GM12891 (cell line): ENCODE measurements at regions not wholly inside any gene's neighbourhood (a gene's known extent, or its start where the extent isn't known, plus 50 kb on each side); places are given as distances from the start of the nearest gene placed in this dataset.
"Not testable (repeated sequence)": the region's sequence is repeated elsewhere in the genome, so short reads cannot be mapped to it uniquely, and the experiment has no call there.

ENCODE experiments used
- DNase-seq: peaks from one replicate; pipeline ENCODE4 v3.0.0; 2011; ENCODE audit warnings: low spot score; ENCODE audit not compliant: insufficient read length
- FAIRE-seq: peaks from 2 replicates; lab custom pipeline; 2011; peaks lifted over from hg19 to GRCh38; lab: Jason Lieb, UNC
- PAX5 ChIP-seq: IDR thresholded peaks from 2 replicates; pipeline ENCODE4 v1.6.1; 2011; ENCODE audit warnings: low read length, moderate library complexity, mild to moderate bottlenecking; ENCODE audit not compliant: insufficient read depth, severe bottlenecking
- POLR2A ChIP-seq: IDR thresholded peaks from 2 replicates; pipeline ENCODE4 v1.6.1; 2011; ENCODE audit warnings: low read depth, low read length, control low read depth
- POLR2AphosphoS5 ChIP-seq: IDR thresholded peaks from 2 replicates; pipeline ENCODE4 v1.6.1; 2011; ENCODE audit warnings: low read depth, low read length, control low read depth
- POU2F2 ChIP-seq: IDR thresholded peaks from 2 replicates; pipeline ENCODE4 v1.6.1; 2011; ENCODE audit warnings: low read depth, mild to moderate bottlenecking, control low read depth, low read length, moderate library complexity
- SPI1 ChIP-seq: IDR thresholded peaks from 2 replicates; pipeline ENCODE4 v1.6.1; 2011; ENCODE audit warnings: low read depth, low read length, control low read depth
- TAF1 ChIP-seq: IDR thresholded peaks from 2 replicates; pipeline ENCODE4 v1.6.1; 2011; ENCODE audit warnings: low read depth, low read length, control low read depth

DNA sequence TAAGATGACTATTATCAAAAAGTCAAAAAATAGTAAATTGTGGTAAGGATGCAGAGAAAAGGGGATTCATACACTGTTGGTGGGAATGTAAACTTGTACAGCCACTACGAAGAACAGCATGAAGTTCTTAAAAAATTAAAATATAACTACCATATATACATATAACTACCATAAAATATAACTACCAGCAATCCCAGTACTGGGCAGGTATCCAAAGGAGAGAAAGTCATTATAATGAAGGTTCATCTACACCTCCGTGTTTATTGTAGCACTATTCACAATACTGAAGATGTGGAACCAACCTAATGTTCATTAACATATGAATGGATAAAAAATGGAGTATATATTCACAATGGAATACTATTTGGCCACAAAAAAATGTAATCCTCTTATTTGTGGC is 360.9 kb upstream of the CT83 start:
- FAIRE-seq: no peak
- no peak for DNase-seq
- TF ChIP-seq POLR2AphosphoS5: no peak
- no peak for TF ChIP-seq SPI1
- no peak for TF ChIP-seq TAF1
- TF ChIP-seq POLR2A: no peak
- no peak for TF ChIP-seq PAX5
- TF ChIP-seq POU2F2: no peak

DNA sequence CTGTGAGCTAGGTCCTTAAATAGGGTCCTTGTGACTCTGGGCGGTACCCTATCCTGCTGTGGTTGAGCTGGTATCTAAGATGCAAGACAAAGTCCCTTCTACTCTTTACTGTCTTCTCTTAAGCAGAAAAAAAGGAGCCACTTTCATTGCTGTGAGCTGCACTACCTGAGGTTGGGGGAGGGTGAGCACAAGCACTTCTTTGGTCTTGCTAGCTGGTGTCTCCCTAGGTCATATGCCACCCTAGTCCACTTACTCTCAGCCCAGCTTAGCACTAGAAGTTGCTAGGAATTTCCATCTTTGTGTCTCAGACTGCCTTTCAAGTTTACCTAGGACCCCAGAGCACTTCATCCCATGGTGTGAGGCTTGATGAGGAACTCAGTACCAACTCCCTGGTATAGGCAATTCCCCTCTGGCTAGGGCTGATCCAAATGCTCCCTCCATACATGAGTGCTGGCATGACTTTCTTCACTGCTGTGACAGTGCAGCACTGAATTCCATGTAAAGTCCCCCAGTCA is 343.6 kb upstream of the CT83 start:
- DNase-seq (no peak), FAIRE-seq (no peak)
- TF ChIP-seq POLR2AphosphoS5 (no peak), PAX5 (no peak), POLR2A (no peak), TAF1 (no peak), SPI1 (no peak), POU2F2 (no peak)

DNA sequence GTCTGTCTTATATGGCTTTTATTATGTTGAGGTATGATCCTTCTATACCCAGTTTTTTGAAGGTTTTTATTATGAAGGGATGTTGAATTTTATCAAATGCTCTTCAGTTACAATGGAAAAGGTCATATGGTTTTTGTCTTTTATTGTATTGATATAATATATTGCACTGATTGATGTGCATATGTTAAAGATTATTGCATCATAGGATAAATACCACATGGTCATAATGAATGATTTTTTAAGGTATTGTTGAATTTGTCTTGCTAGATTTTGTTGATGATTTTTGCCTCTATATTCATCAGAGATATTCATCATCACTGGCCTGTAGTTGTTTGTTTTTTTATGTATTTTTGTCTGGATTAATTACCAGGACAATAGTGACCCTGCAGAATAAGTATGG is 339.2 kb upstream of the CT83 start:
- DNase-seq (no peak), FAIRE-seq (no peak)
- TF ChIP-seq TAF1: no peak
- TF ChIP-seq PAX5: no peak
- no peak for TF ChIP-seq POLR2A
- TF ChIP-seq POLR2AphosphoS5: no peak
- no peak for TF ChIP-seq SPI1
- no peak for TF ChIP-seq POU2F2

DNA sequence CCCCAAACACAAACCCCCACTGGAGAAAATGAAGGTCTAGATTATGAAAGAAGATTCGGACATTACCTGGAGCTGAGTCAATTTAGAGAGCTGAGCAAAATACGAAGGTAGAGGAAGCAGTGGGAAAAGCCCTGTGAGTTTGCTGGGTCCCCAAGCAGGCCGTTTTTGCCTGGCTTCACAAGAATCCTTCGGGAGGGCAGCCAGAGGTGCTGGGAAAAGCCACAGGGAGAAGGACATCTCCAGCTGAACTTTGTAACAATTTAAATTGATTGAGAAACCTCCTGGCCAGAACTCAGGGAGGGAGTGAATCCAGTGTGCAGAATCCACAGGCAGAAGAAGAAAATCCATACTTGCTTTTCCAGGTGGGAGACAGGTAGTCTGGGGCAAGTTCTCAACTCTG is 319.1 kb upstream of the CT83 start:
- TF ChIP-seq POLR2AphosphoS5 (no peak), TAF1 (no peak), POU2F2 (no peak), PAX5 (no peak), SPI1 (no peak), POLR2A (no peak)
- FAIRE-seq (no peak), DNase-seq (no peak)

DNA sequence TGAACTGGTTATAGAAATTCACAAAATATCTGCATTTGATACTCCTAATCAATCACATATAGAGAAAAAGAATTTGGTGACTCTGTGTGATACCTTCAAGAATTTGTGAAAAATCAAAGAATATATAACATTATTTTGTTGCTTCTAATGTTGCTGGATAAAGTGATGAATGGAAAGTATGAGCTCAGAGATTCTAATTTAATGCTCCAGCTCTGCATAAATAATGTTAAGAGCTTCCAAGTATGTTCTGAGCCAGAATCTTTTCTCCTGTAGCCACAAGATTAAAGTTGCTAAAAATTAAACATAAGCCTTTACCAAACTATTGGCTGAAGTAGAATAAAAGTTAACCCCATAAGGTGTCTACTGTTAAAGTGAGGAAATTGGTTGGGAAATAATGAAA is 294.7 kb upstream of the CT83 start:
- TF ChIP-seq SPI1 (no peak), POU2F2 (no peak), POLR2A (no peak), TAF1 (no peak), POLR2AphosphoS5 (no peak), PAX5 (no peak)
- FAIRE-seq: no peak
- DNase-seq: no peak

DNA sequence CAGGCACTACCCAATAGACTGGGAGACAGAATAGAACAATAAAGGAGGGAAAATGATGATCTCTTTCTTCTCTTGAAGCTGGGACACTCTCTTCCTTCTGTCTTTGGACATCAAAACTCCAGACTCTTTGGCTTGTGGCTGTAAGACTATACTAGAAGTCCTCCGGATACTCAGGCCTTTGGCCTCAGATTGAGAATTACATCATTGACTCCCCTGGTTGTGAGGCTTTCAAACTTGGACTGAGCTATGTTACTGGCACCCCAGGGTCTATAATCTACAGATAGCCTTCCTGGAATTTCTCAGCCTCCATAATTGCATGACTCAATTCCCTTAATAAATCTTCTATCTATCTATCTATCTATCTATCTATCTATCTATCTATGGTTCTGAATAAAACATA is 294.2 kb upstream of the CT83 start:
- FAIRE-seq: no peak
- no peak for TF ChIP-seq POU2F2
- no peak for TF ChIP-seq TAF1
- TF ChIP-seq POLR2A: no peak
- no peak for TF ChIP-seq PAX5
- TF ChIP-seq POLR2AphosphoS5: no peak
- no peak for TF ChIP-seq SPI1

DNA sequence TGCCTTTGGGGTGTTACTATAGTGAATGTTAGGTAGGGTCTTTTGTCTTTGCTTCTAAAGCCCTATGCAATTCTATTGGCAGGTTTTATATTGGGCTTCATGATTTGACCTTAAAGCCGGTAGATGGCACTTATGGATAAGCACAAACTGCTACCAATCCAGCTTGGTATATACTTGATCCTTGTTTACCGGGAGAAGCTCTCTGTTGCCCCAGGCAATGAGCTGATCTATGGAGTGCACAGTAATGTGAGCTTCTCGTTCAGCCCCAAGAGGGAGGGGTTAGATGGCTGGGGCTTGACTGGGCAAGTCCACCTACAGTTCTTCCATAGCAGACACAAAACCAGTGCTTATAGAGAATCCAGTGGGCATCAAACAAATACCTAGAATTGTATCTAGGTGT is 287.2 kb upstream of the CT83 start:
- no peak for DNase-seq
- TF ChIP-seq SPI1 (no peak), POLR2A (no peak), TAF1 (no peak), POU2F2 (no peak), POLR2AphosphoS5 (no peak), PAX5 (no peak)
- FAIRE-seq: no peak

More for the DNA sequence above, 294.2 kb upstream of the CT83 start:
- DNase-seq: no peak

DNA sequence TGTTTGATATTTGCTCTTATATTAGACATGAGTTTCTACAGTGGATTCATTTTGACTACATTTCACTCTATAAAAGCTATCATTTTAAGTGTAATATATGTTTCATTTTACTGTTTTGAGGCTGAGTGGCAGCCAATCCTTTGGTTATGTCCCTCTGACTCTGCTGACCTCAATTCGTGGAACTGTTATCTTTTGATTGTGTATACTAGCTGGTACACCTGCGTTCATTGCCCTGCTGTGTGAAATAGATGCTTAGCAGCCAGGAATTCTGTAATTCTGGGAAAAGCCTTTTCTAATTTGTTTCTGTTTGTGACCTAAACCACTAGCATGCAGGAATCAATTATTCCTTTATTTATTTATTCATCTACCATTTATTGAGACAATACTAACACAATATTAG is 269.4 kb upstream of the CT83 start:
- DNase-seq (no peak), FAIRE-seq (no peak)
- TF ChIP-seq SPI1 (no peak), TAF1 (no peak), PAX5 (no peak), POU2F2 (no peak), POLR2A (no peak), POLR2AphosphoS5 (no peak)

DNA sequence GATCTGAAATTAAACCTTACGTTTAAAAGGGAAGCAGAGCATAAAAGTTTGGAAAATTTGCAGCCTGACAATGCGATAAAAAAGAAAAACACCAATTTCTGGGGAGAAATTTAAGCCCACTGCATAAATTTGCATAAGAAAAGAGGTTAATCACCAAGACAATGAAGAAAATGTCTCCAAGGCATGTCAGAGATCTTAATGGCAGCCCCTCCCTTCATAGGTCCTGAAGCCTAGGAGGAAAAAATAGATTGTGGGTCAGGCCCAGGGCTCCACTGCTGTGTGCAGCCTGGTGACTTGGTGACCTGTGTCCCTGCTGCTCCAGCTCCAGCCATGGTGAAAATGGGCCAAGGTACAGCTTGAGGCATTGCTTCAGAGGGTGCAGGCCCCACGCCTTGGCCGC is 264.0 kb upstream of the CT83 start:
- DNase-seq: no peak
- no peak for FAIRE-seq
- TF ChIP-seq POLR2AphosphoS5: no peak
- TF ChIP-seq POLR2A: no peak
- TF ChIP-seq TAF1: no peak
- TF ChIP-seq POU2F2: no peak
- TF ChIP-seq PAX5: no peak
- TF ChIP-seq SPI1: no peak

DNA sequence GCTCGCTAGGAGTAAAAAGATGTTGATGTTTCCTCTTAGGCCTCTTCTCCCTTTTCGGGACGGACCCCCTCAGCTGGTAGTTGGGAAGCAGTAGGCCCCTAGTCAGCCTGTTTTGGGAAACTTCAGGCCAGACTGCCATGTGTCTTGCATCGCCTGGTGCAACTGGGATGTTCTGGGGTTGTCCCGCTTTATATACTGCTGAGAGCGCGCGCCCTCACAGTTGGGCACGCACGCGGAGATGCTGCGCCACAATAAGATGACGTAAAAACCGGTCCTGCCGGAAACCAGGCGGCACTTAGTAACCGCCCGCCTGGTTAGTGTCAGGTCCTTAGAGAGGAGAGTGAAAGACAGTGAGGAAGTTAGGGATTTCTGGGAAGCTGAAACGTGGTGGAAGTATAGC is 231.3 kb upstream of the CT83 start:
- FAIRE-seq (no peak), DNase-seq (no peak)
- no peak for TF ChIP-seq TAF1
- TF ChIP-seq POLR2AphosphoS5: no peak
- no peak for TF ChIP-seq POLR2A
- TF ChIP-seq PAX5: no peak
- no peak for TF ChIP-seq SPI1
- TF ChIP-seq POU2F2: no peak

DNA sequence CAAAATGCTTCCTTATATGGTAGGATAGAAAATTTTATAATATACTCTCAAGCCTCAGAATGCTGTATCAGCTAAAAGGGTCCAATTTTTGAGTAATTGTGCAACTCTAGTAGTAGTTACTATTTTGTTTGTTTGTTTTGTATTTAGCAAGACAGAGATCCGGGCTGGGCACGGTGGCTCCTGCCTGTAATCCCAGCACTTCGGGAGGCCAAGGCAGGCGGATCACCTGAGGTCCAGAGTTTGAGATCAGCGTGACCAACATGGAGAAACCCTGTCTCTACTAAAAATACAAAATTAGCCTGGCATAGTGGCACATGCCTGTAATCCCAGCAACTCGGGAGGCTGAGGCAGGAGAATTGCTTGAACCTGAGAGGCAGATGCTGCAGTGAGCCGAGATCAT is 216.8 kb upstream of the CT83 start:
- not testable (repeated sequence) for DNase-seq

More for the DNA sequence above, 216.8 kb upstream of the CT83 start:
- FAIRE-seq: not testable (repeated sequence)
